Gastrocnemius medialis (tissue), 4 donors: ENCODE measurements at regions not wholly inside any gene's neighbourhood (a gene's known extent, or its start where the extent isn't known, plus 50 kb on each side); places are given as distances from the start of the nearest gene placed in this dataset.

Source experiments
- ATAC-seq, 2 donors: fragments of 150-250 bp; one replicate each; pipeline ENCODE4 v1.9.1; 2016
- DNase-seq, 2 donors: peaks; one replicate each; pipeline ENCODE4 v3.0.0-alpha.2; 2019
- H3K27ac ChIP-seq, 4 donors: fragments of 200-600 bp; sonication (generic); 1 replicate in 1 of 4; 2 replicates in 3 of 4; pipeline ENCODE4 v1.5.1; 2016 to 2018; ENCODE audit warnings: mild to moderate bottlenecking in 2 of 4, moderate library complexity in 1 of 4
- H3K27me3 ChIP-seq, 3 donors: fragments of 200-600 bp; sonication (generic) in 2 of 3; 1 replicate in 1 of 3; 2 replicates in 2 of 3; pipeline versions ENCODE4 v1.5.1 to v1.6.0; 2016 to 2019; ENCODE audit warnings: mild to moderate bottlenecking in 1 of 3, moderate library complexity in 1 of 3
- H3K36me3 ChIP-seq, 2 donors: fragments of 200-600 bp; sonication (generic) in 1 of 2; one replicate each; pipeline ENCODE4 v1.5.1; 2017 to 2018
- H3K4me1 ChIP-seq, 2 donors: fragments of 200-600 bp; sonication (generic) in 1 of 2; one replicate each; pipeline ENCODE4 v1.5.1; 2016 to 2017; ENCODE audit warnings: mild to moderate bottlenecking in 2 of 2
- H3K4me3 ChIP-seq, 4 donors: fragments of 200-600 bp; sonication (generic) in 3 of 4; 1 replicate in 1 of 4; 2 replicates in 3 of 4; pipeline ENCODE4 v1.5.1; 2016 to 2019; ENCODE audit warnings: mild to moderate bottlenecking in 2 of 4
- H3K9me3 ChIP-seq, 3 donors: fragments of 200-600 bp; sonication (generic) in 2 of 3; 1 replicate in 1 of 3; 2 replicates in 2 of 3; pipeline ENCODE4 v1.5.1; 2016 to 2019
- POLR2A ChIP-seq, 2 donors: fragments of 450-650 bp; IDR thresholded peaks; one replicate each; pipeline ENCODE4 v1.6.1; 2017; ENCODE audit warnings: antibody characterized with exemption in 2 of 2, mild to moderate bottlenecking in 2 of 2, moderate library complexity in 2 of 2
- in situ Hi-C, 4 donors: fragments of 200-750 bp; cut with MboI; loops; one replicate each; pipeline versions ENCODE4 v1.15.0 to v1.8.0; 2017; ENCODE audit warnings: low sequenced_read_pairs in 4 of 4
- intact Hi-C: fragments of 100-400 bp; cut with DNase I; formaldehyde crosslinking; loops from one replicate; pipeline ENCODE4 v1.15.1; 2023; ENCODE audit warnings: low total_unique reads
- TF ChIP-seq, protein P1 (sequence below), 5 experiments: fragments of 450-650 bp in 3 of 5; fragments of 200-600 bp in 2 of 5; sonication (generic) in 2 of 5; IDR thresholded peaks in 4 of 5; conservative IDR thresholded peaks in 1 of 5; 1 replicate in 4 of 5; 2 replicates in 1 of 5; pipeline ENCODE4 v1.5.1; 2016 to 2019; ENCODE audit warnings: antibody characterized with exemption in 5 of 5, mild to moderate bottlenecking in 3 of 5, moderate library complexity in 3 of 5

DNA sequence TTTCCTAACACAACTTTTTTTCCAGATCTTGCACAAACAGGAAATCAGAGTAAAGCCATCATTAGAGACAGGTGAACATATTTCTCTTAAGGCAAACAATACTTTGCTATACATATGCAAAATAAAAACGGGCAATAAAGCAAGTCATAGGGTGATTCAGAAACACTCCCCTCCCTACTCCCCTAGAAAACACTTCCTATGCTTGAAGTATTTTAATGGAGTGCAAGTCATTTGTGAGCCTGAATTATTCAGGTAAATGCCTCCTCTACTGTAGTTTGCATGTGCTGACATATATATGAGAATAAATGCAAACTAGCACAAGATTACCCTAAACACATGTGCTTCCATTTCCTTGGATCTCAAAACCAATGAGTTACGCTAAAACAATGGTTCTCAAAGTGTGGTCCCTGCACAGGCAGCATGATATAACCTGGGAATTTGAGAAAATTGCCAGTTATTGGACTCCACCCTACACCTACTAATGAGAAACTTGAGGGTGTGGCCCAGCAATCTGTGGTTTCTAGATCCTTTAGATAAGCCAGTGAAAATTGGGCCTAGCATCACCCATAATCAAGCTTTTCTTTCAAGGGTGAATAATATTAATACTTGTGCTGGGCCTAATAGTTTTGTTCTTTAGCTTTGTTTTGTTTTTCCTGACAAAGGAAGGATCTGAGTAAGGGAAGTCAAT is 159.7 kb upstream of the BMP4 start:
- Histone ChIP-seq H3K4me3 (no peak overlapping the region), H3K27me3 (no peaks in the 10 kb centered on the region), H3K4me1 (no peaks in the 10 kb centered on the region), H3K9me3 (no peaks in the 10 kb centered on the region), H3K36me3 (no peaks in the 10 kb centered on the region), H3K27ac (no peak overlapping the region)
- in situ Hi-C loops = no loop called here
- ATAC-seq (no peak), DNase-seq (no peak)
- TF ChIP-seq, protein P1, sequence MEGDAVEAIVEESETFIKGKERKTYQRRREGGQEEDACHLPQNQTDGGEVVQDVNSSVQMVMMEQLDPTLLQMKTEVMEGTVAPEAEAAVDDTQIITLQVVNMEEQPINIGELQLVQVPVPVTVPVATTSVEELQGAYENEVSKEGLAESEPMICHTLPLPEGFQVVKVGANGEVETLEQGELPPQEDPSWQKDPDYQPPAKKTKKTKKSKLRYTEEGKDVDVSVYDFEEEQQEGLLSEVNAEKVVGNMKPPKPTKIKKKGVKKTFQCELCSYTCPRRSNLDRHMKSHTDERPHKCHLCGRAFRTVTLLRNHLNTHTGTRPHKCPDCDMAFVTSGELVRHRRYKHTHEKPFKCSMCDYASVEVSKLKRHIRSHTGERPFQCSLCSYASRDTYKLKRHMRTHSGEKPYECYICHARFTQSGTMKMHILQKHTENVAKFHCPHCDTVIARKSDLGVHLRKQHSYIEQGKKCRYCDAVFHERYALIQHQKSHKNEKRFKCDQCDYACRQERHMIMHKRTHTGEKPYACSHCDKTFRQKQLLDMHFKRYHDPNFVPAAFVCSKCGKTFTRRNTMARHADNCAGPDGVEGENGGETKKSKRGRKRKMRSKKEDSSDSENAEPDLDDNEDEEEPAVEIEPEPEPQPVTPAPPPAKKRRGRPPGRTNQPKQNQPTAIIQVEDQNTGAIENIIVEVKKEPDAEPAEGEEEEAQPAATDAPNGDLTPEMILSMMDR (IDR thresholded peaks at IDR 0.05 in 4 of 5, conservative IDR thresholded peaks at IDR 0.05 in 1 of 5) = no peak
- TF ChIP-seq POLR2A (IDR thresholded peaks at IDR 0.05) = no peak
- intact Hi-C loops = no loop called here

- H3K27me3 ChIP-seq = no peaks in the 10 kb centered on the region
- no peaks in the 10 kb centered on the region for H3K4me1 ChIP-seq
- no peak overlapping the region for H3K27ac ChIP-seq
- intact Hi-C loops = no loop called here
- no peak for ATAC-seq
- in situ Hi-C loops = no loop called here
- H3K9me3 ChIP-seq = no peaks in the 10 kb centered on the region
- DNase-seq = no peak
- no peaks in the 10 kb centered on the region for H3K36me3 ChIP-seq
- H3K4me3 ChIP-seq = no peak overlapping the region
- TF ChIP-seq POLR2A (IDR thresholded peaks at IDR 0.05) = no peak
- TF ChIP-seq, protein P1 (IDR thresholded peaks at IDR 0.05 in 4 of 5, conservative IDR thresholded peaks at IDR 0.05 in 1 of 5) = no peak
Measured at GRCh38 chr14:54116972-54117371, 160.3 kb upstream of the BMP4 start.

DNA sequence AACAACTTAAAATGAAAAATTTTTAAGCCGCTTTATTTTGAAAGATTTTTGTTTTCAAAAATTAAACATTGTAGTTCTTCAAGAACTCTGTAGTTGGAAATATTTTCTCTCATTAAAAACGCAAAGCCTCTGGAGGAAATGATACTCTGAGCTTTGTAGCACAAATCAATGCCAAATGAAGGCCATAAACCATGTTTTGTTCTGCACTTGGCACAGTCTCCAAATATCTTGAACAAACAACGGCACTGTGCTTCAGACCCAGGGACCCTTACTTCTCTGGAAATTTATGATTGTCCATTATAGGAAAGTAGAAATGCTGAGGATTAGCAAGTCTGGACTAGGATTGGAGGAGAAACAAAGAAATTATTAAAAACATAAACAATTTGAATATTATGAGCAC is 160.8 kb upstream of the BMP4 start:
- intact Hi-C loops = no loop called here
- in situ Hi-C loops = no loop called here
- no peak for TF ChIP-seq POLR2A (IDR thresholded peaks at IDR 0.05)
- TF ChIP-seq, protein P1 (IDR thresholded peaks at IDR 0.05 in 4 of 5, conservative IDR thresholded peaks at IDR 0.05 in 1 of 5) = no peak
- Histone ChIP-seq H3K4me3 (no peak overlapping the region), H3K27ac (no peak overlapping the region), H3K36me3 (no peaks in the 10 kb centered on the region), H3K4me1 (no peaks in the 10 kb centered on the region), H3K9me3 (no peaks in the 10 kb centered on the region), H3K27me3 (no peaks in the 10 kb centered on the region)
- DNase-seq (no peak), ATAC-seq (no peak)

- no peaks in the 10 kb centered on the region for H3K9me3 ChIP-seq
- in situ Hi-C loops = no loop called here
- intact Hi-C loops = no loop called here
- DNase-seq (no peak), ATAC-seq (no peak)
- TF ChIP-seq, protein P1 (IDR thresholded peaks at IDR 0.05 in 4 of 5, conservative IDR thresholded peaks at IDR 0.05 in 1 of 5) = no peak
- no peak for TF ChIP-seq POLR2A (IDR thresholded peaks at IDR 0.05)
- H3K36me3 ChIP-seq = no peaks in the 10 kb centered on the region
- no peaks in the 10 kb centered on the region for H3K4me1 ChIP-seq
- no peaks in the 10 kb centered on the region for H3K27me3 ChIP-seq
- H3K4me3 ChIP-seq = no peak overlapping the region
- no peak overlapping the region for H3K27ac ChIP-seq
Measured at GRCh38 chr14:54117924-54118323, 161.3 kb upstream of the BMP4 start.

DNA sequence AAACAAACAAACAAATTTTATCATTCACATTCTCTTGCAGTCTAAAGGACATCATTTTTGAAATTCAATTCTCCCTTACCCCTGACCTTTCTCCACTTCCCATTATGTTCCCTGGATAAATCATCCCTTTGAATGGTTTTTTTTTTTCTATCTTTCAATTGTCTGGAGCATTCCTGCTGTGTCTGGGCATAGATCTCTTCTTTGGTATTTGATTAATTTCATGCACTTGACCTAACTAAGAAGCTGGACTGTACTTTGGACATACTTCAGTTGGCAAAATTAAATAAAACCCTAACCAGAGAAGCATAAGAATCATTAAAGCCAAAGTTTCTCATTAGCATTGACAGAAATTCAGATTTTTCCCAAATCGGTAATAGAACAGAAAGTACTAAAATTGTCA is 163.6 kb upstream of the BMP4 start:
- intact Hi-C loops = no loop called here
- Histone ChIP-seq H3K4me1 (no peaks in the 10 kb centered on the region), H3K27me3 (no peaks in the 10 kb centered on the region), H3K4me3 (no peak overlapping the region), H3K36me3 (no peaks in the 10 kb centered on the region), H3K27ac (no peak overlapping the region), H3K9me3 (no peaks in the 10 kb centered on the region)
- in situ Hi-C loops = no loop called here
- TF ChIP-seq, protein P1 (IDR thresholded peaks at IDR 0.05 in 4 of 5, conservative IDR thresholded peaks at IDR 0.05 in 1 of 5) = no peak
- no peak for TF ChIP-seq POLR2A (IDR thresholded peaks at IDR 0.05)
- DNase-seq (no peak), ATAC-seq (no peak)
